HG03025 (cell line): ENCODE measurements at regions not wholly inside any gene's neighbourhood (a gene's known extent, or its start where the extent isn't known, plus 50 kb on each side); places are given as distances from the start of the nearest gene placed in this dataset.

Experiments used
- ATAC-seq: cut with Tn5 transposase; IDR thresholded peaks from one replicate; pipeline ENCODE4 v1.9.1; 2021; ENCODE audit warnings: mild to moderate bottlenecking, moderate library complexity; ENCODE audit not compliant: unreplicated experiment, low FRiP score

- ATAC-seq: no peak
Measured at GRCh38 chr10:31754803-31755624, 173.6 kb downstream of the ARHGAP12 start.

DNA sequence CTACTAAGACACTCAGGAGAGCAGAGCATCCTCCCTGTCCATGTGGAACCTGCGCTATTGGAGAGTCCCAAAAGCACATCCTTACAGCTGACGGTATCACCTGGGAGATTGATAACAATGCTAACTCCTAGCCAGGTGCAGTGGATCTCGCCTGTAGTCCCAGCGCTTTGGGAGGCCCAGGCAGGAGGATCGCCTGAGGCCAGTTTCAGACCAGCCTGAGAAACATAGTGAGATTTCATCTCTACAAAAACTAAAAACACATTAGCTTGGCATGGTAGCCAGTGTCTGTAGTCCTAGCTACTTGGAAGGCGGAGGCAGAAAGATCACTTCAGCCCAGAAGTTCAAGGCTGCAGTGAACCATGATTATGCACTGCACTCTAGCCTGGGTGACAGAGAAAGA lies 174.9 kb downstream of the ARHGAP12 start:
- no peak for ATAC-seq

DNA sequence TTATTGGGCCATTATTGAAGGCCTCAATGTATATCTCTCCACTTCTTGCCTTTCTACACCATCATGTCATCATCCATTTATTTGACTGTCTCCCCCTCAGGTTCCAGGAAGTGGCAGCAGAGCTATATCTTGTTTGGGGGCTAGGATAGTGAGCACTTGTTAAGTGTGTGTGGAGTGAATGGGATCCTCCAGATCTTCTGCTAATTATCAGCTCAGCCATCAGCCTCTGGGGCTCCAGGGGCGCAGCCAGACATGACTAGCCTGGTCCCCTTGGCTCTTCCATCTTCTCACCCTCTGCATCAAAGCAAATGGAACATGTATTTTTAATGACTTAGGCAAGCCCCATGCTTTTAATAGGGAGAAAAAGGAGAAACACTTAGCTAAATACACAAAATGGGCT lies 176.5 kb downstream of the ARHGAP12 start:
- no peak for ATAC-seq

- ATAC-seq: no peak
Measured at GRCh38 chr10:31751738-31752080, 176.9 kb downstream of the ARHGAP12 start.

DNA sequence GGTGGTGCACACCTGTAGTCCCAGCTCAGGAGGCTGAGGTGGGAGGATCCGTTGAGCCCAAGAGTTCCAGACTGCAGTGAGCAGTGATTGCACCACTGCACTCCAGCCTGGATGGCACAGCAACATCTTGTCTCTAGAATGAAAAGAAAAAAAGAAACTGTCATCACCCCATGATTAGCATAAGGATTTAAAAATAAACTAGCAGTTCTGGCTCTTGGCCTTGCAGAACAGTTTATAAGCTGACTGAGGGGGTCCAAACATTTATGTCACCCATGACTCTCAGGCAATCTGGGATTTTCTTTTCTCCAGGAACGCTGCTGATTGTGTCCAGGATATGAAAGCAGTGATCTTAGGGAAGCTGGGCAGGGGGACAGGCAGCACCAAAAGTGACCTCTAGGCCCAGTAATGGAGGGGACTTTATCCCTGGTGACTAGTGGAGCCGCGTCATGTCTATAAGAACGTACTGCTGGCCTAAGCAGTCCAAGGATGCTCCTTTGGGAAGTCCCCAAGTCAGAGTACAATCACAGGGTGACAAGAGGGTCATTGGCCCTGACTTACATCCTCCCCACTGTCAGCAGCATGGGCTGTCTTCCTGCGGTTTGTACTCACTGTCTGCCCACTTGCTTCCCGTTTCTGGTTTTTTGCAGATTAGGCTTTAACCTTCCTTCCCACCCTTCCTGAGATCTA lies 177.4 kb downstream of the ARHGAP12 start:
- ATAC-seq: no peak

DNA sequence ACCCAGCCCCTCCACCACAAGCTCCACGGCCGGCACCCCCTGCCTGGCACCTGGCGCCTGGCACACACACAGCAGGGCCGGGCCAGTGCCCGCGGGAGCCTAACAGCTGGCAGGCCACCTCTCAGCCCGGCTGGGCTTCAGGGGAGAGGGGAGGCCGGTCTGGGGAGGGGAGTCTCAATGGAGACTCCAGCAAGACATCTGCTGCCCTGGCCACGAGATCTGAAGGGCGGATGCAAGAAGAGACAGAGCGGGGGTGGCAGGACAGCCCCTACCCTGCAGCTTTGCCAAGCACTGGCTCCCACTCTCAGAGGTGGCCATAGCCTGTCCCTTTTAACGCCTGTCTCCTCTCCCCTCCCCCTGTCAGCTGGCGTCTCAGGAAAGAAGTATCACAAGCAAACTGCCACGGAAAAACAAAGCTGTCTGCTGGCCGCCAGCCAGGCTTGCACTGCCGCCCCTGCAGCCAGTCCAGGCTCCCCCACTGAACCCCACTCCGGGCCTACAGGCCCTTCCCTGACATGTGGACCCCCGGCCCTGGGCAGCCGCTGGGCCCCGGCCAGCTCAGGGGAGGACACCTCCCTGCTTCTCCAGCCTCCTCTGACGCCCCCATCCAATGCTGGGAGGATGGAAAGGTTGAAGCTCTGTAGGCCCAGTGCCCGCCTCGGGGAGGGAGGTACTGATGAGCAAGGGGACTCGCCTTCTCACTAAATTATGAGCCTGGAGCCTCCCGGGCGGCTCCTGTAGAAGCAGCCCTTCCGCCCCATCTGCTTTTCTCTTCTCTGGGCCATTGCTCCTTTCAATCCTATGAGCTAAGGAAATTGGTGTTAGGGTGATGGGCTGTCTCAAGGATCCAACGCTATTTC lies 178.4 kb downstream of the ARHGAP12 start:
- ATAC-seq: no peak

DNA sequence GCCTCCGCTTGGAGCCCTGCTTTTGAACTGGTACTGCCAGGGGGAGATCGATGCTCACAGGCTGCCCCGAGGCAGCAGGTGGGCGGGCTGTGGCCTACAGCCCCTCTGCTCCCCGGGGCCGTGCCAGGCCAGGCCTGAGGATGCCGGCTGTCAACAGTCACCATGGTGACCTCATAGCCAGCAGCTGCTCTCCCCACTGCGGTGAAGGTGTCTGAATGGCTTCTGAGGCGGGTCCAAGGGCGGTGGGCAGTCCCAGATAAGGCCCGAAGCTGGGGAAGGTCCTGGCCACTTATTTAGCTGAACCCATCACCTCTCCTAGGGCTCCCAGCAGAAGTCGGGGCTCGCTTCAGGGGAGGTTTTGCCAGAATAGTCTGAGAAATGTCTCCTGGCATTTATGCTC lies 179.3 kb downstream of the ARHGAP12 start:
- no peak for ATAC-seq

GRCh38 chr10:31745612-31746376 lies 182.8 kb downstream of the ARHGAP12 start:
- ATAC-seq: no peak

GRCh38 chr10:31744025-31744424 lies 184.6 kb downstream of the ARHGAP12 start:
- ATAC-seq: no peak

- no peak for ATAC-seq
Measured at GRCh38 chr10:31742255-31742654, 186.4 kb downstream of the ARHGAP12 start.

- ATAC-seq: no peak
Measured at GRCh38 chr10:31741473-31741872, 187.2 kb downstream of the ARHGAP12 start.

DNA sequence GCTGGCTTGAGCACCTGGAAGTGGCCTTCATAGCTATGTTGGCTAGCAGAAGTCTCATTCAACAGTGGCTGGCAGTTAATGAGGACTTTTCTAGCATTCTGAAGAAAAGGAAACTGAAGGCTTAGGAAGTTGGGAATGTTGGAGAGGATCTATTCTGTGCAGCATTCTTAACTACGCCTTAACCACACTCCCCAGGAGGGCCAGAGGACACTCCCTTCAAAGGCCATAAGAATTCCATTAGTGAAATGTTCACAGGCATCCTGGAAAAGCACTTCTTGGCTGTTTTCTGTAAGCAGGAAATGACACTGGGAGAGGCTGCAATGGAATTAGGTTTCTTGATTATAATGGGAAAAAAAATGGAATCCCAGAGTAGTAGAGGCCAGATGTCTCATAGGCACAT lies 188.9 kb downstream of the ARHGAP12 start:
- no peak for ATAC-seq

GRCh38 chr10:31739146-31739545 lies 189.5 kb downstream of the ARHGAP12 start:
- ATAC-seq: no peak

DNA sequence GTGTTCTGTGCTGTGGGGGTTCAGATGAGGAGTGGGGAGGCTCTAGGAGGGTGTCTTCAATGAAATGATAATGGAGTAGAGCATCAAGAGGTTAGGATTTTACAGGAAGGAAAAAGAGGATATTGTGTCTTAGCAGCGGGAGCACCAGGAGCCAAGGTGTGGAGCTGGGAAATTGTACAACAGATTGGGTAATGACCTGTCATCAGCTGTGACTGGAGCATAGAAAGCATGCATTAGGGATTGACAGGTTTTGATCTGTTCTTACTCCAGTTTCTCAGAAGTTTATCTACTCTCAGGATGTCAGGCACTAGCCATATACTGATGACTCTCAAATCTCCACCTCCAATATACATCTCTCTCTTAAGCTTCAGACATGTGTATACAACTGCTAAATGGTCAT lies 196.9 kb downstream of the ARHGAP12 start:
- ATAC-seq: no peak

DNA sequence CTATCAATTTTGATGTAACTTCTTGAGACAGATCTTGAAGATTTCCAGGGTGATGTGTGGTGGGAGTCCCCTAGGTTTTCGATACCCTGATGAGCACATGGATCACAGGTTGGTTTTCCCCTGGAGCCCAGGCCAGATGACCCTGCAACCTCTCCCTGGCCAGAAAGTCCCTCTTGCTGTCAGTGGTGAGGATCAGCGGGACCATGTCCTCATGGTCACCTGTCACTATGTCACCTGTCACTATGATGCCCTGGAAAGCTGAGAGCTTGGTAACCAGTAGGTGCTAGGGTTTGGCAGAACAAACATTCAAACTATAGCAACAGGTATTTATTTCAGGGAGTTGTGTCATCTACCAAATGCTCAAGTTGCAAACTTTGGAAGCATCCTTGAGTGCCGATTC lies 197.9 kb downstream of the ARHGAP12 start:
- ATAC-seq: no peak

- ATAC-seq: no peak
Measured at GRCh38 chr10:31728698-31729224, 199.9 kb downstream of the ARHGAP12 start.

- ATAC-seq: no peak
Measured at GRCh38 chr10:31725436-31725835, 203.2 kb downstream of the ARHGAP12 start.

DNA sequence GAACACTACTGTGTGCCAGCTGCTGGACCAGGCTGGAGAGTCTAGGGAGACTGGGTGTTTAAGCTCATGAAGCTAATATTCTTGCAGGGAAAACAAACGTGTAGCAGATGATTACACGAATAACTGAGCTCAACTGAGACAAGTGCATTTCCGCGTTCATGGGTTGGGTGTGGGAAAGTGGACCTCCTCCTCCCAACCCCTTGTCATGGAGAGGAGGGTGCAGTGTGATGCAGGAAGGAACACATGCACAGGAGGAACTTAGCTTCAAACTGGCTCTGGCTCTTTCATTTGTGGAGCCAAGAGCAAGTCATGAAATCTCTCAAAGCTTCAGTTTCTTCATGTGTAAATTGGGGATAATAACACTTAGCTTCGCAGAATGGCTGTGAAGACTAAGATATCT lies 204.3 kb downstream of the ARHGAP12 start:
- ATAC-seq: no peak

DNA sequence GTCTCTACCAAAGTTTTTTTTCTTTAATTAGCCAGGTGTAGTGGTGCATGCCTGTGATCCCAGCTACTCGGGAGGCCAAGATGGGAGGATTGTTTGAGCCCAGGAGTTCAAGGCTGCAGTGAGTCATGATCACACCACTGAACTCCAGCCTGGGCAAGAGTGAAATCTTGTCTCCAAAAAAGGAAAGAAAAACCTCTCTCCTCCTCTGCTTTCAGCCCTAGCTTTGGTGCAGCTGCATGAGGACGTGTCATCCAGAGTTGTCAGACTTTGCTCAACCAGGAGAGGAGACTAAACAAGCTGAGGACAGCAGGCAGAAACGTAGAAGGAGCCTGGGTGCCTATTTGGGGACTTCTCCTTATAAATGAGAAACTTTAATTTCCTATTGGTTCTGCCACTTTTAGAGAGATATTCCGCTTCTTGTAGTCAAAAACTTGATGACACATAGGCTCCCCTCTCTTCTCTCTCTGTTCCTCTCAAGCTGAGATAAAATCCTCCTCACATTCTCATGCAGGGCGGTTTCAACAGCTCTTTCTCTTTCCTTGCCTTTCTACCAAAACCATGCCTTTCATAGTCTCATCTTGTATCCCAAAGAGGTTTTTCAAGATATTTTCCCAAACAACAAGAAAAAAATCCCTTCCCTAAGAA lies 205.4 kb downstream of the ARHGAP12 start:
- no peak for ATAC-seq

DNA sequence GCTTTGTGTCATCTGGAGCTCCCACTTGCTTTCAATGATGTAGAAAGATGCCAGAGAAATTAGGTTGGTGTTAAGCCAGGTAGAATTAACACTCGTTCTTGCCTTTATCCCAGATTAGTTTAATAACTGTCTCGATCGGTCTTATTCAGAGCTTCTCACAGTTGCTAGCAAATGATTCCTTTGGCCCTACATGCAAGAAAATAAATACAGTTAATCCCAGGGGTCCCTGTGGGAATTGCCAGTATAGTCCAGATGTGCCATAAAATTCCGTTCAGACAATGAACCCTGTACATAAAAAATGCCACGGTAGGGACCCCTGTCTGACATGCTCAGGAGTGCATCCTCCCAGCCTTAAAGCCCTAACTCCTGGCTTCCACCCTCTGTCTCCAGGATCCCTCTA lies 207.5 kb downstream of the ARHGAP12 start:
- no peak for ATAC-seq
